GM23248 (cell line): ENCODE measurements at regions not wholly inside any gene's neighbourhood (a gene's known extent, or its start where the extent isn't known, plus 50 kb on each side); places are given as distances from the start of the nearest gene placed in this dataset.

Source experiments
- DNase-seq: peaks from one replicate; pipeline ENCODE4 v3.0.0-alpha.2; 2015
- H2AFZ ChIP-seq: fragments of 200-600 bp; sonication (generic); 2 replicates; pipeline ENCODE4 v1.6.1; 2016; ENCODE audit warnings: antibody characterized with exemption
- H3F3A ChIP-seq: fragments of 200-600 bp; sonication (generic); 2 replicates; pipeline ENCODE4 v1.6.1; 2016; ENCODE audit warnings: mild to moderate bottlenecking, antibody characterized with exemption, mixed run types; ENCODE audit not compliant: insufficient read depth
- H3K27ac ChIP-seq: fragments of 200-600 bp; sonication (generic); 2 replicates; pipeline ENCODE4 v1.5.1; 2016; ENCODE audit warnings: mild to moderate bottlenecking
- H3K27me3 ChIP-seq: fragments of 200-600 bp; sonication (generic); replicated peaks from 2 replicates; pipeline ENCODE4 v1.6.1; 2016; ENCODE audit warnings: mild to moderate bottlenecking; ENCODE audit not compliant: insufficient read depth
- H3K36me3 ChIP-seq: fragments of 200-600 bp; sonication (generic); 2 replicates; pipeline ENCODE4 v1.6.1; 2016; ENCODE audit warnings: low read depth, mild to moderate bottlenecking
- H3K4me1 ChIP-seq: fragments of 200-600 bp; sonication (generic); 2 replicates; pipeline ENCODE4 v1.6.1; 2016; ENCODE audit warnings: mild to moderate bottlenecking; ENCODE audit not compliant: insufficient read depth
- H3K4me2 ChIP-seq: fragments of 200-600 bp; sonication (generic); one replicate; pipeline ENCODE4 v1.6.1; 2016; ENCODE audit warnings: mild to moderate bottlenecking; ENCODE audit not compliant: unreplicated experiment
- H3K4me3 ChIP-seq: fragments of 200-600 bp; sonication (generic); 2 replicates; pipeline ENCODE4 v1.5.1; 2016; ENCODE audit warnings: mild to moderate bottlenecking
- H3K79me2 ChIP-seq: fragments of 200-600 bp; sonication (generic); 2 replicates; pipeline ENCODE4 v1.6.1; 2016; ENCODE audit warnings: mild to moderate bottlenecking; ENCODE audit not compliant: insufficient read depth
- H3K9ac ChIP-seq: fragments of 200-600 bp; sonication (generic); 2 replicates; pipeline ENCODE4 v1.6.1; 2016; ENCODE audit warnings: mild to moderate bottlenecking
- H3K9me2 ChIP-seq: fragments of 200-600 bp; sonication (generic); 2 replicates; pipeline ENCODE4 v1.6.1; 2016; ENCODE audit warnings: mixed run types, mild to moderate bottlenecking, moderate library complexity; ENCODE audit not compliant: insufficient read depth
- H3K9me3 ChIP-seq: fragments of 200-600 bp; sonication (generic); one replicate; pipeline ENCODE4 v1.6.1; 2017; ENCODE audit warnings: low read depth
- H4K20me1 ChIP-seq: fragments of 200-600 bp; sonication (generic); 2 replicates; pipeline ENCODE4 v1.6.0; 2016; ENCODE audit not compliant: insufficient read depth
- EZH2 ChIP-seq: fragments of 200-600 bp; sonication (generic); IDR thresholded peaks from 2 replicates; pipeline ENCODE4 v1.6.1; 2018; ENCODE audit warnings: antibody characterized with exemption, mild to moderate bottlenecking; ENCODE audit not compliant: insufficient read depth, poor library complexity, severe bottlenecking
- EZH2phosphoT487 ChIP-seq: fragments of 200-600 bp; sonication (generic); IDR thresholded peaks from 2 replicates; pipeline ENCODE4 v1.6.1; 2018; ENCODE audit warnings: antibody characterized with exemption, moderate library complexity, mild to moderate bottlenecking, low read depth; ENCODE audit not compliant: insufficient read depth
- WGBS, 2 experiments: methylation state at CpG; one replicate each; pipeline ENCODE4 v1.1.6; 2015 to 2017; ENCODE audit warnings: low lambda C conversion rate in 2 of 2, low coverage in 1 of 2; ENCODE audit errors: missing lambda C conversion rate in 2 of 2; 5-methylcytosine and 5-hydroxymethylcytosine counted together
- in situ Hi-C: fragments of 300-500 bp; cut with MboI; formaldehyde crosslinking; loops from 2 replicates; pipeline ENCODE4 v1.15.0; 2020

- no peak for DNase-seq
- Histone ChIP-seq H3K9ac (no peak overlapping the region), H3F3A (no peaks in the 10 kb centered on the region), H3K4me3 (no peak overlapping the region), H3K27me3 (no peaks in the 10 kb centered on the region), H3K79me2 (no peaks in the 10 kb centered on the region), H3K4me2 (no peak overlapping the region), H2AFZ (no peak overlapping the region), H4K20me1 (no peaks in the 10 kb centered on the region), H3K27ac (no peak overlapping the region), H3K4me1 (no peaks in the 10 kb centered on the region), H3K36me3 (no peaks in the 10 kb centered on the region), H3K9me3 (no peaks in the 10 kb centered on the region), H3K9me2 (no peaks in the 10 kb centered on the region)
- in situ Hi-C loops, result no loop called here
- WGBS, 2 experiments, result 12 to 15% methylated on average over 1 of the region's 1 CpG
- TF ChIP-seq EZH2, result no peak
Measured at GRCh38 chr3:26049951-26050350, 260.1 kb downstream of the OXSM start.

- Histone ChIP-seq H3F3A (no peaks in the 10 kb centered on the region), H3K27ac (no peak overlapping the region), H3K9me3 (no peaks in the 10 kb centered on the region), H3K79me2 (no peaks in the 10 kb centered on the region), H4K20me1 (no peaks in the 10 kb centered on the region), H3K9me2 (no peaks in the 10 kb centered on the region), H3K4me3 (no peak overlapping the region), H3K36me3 (no peaks in the 10 kb centered on the region), H3K27me3 (no peaks in the 10 kb centered on the region), H3K9ac (no peak overlapping the region), H2AFZ (no peak overlapping the region), H3K4me1 (no peaks in the 10 kb centered on the region), H3K4me2 (no peak overlapping the region)
- TF ChIP-seq EZH2 (no peak), EZH2phosphoT487 (no peak)
- DNase-seq, result no peak
- WGBS, 2 experiments, result 18 to 23% methylated on average over 1 of the region's 1 CpG
- in situ Hi-C loops, result no loop called here
Measured at GRCh38 chr3:26050776-26051175, 260.9 kb downstream of the OXSM start.

GRCh38 chr3:26058901-26059321 is 269.0 kb downstream of the OXSM start:
- Histone ChIP-seq H3K79me2 (no peaks in the 10 kb centered on the region), H3K27me3 (no peaks in the 10 kb centered on the region), H3K9ac (no peak overlapping the region), H2AFZ (no peak overlapping the region), H3K4me3 (no peak overlapping the region), H3K27ac (no peak overlapping the region), H3K9me2 (no peaks in the 10 kb centered on the region), H4K20me1 (no peaks in the 10 kb centered on the region), H3K4me1 (no peaks in the 10 kb centered on the region), H3K4me2 (no peak overlapping the region), H3K36me3 (no peaks in the 10 kb centered on the region), H3K9me3 (no peaks in the 10 kb centered on the region), H3F3A (no peaks in the 10 kb centered on the region)
- WGBS, 2 experiments, result 0 to 4% methylated on average over 4 of the region's 4 CpGs
- in situ Hi-C loops, result no loop called here
- TF ChIP-seq EZH2phosphoT487 (no peak), EZH2 (no peak)
- DNase-seq, result no peak

- Histone ChIP-seq H3K9ac (no peak overlapping the region), H3K4me3 (no peak overlapping the region), H3K36me3 (no peaks in the 10 kb centered on the region), H2AFZ (no peak overlapping the region), H3K27me3 (no peaks in the 10 kb centered on the region), H3K4me1 (no peaks in the 10 kb centered on the region), H3K79me2 (no peaks in the 10 kb centered on the region), H3K9me3 (no peaks in the 10 kb centered on the region), H3F3A (no peaks in the 10 kb centered on the region), H3K4me2 (no peak overlapping the region), H3K27ac (no peak overlapping the region), H3K9me2 (no peaks in the 10 kb centered on the region), H4K20me1 (no peaks in the 10 kb centered on the region)
- TF ChIP-seq EZH2 (no peak), EZH2phosphoT487 (no peak)
- in situ Hi-C loops, result no loop called here
- DNase-seq, result no peak
Measured at GRCh38 chr3:26061947-26062346, 272.1 kb downstream of the OXSM start.

- H3K4me1 ChIP-seq, result no peaks in the 10 kb centered on the region
- no peak overlapping the region for H3K4me2 ChIP-seq
- H3K9me2 ChIP-seq, result no peaks in the 10 kb centered on the region
- in situ Hi-C loops, result no loop called here
- no peaks in the 10 kb centered on the region for H3K79me2 ChIP-seq
- no peaks in the 10 kb centered on the region for H4K20me1 ChIP-seq
- no peak for DNase-seq
- no peaks in the 10 kb centered on the region for H3K27me3 ChIP-seq
- H3K27ac ChIP-seq, result no peak overlapping the region
- H3K9me3 ChIP-seq, result no peaks in the 10 kb centered on the region
- WGBS, 2 experiments, result 5 to 19% methylated on average over 1 of the region's 1 CpG
- H3F3A ChIP-seq, result no peaks in the 10 kb centered on the region
- TF ChIP-seq EZH2phosphoT487 (no peak), EZH2 (no peak)
- H3K4me3 ChIP-seq, result no peak overlapping the region
- H3K9ac ChIP-seq, result no peak overlapping the region
- H3K36me3 ChIP-seq, result no peaks in the 10 kb centered on the region
- H2AFZ ChIP-seq, result no peak overlapping the region
Measured at GRCh38 chr3:26064297-26064696, 274.4 kb downstream of the OXSM start.
